ENCODE measurements at regions not wholly inside any gene's neighbourhood (a gene's known extent, or its start where the extent isn't known, plus 50 kb on each side); places are given as distances from the start of the nearest gene placed in this dataset.

DNA sequence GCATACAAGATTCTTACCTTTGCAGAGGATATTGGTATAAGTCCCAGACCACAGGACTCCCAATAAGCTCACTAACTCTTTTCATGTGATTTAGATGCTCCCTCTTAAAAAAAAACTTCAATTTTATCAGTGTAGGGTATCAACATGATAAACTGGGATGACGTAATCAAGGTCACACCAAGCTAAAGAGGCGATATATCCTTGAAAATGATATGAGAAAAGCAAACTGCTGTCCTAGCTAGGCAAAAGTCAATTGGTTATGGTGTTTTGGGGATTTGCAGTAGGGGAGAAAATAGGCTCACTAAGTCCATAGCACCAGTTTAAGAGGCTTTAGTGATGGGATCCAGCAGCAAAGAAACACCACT lies 354.4 kb downstream of the DIRAS2 start:
- Mint-ChIP-seq H3K4me1 (ENCODE audit: insufficient read depth, unreplicated experiment) (no peaks in the 10 kb centered on the region), H3K4me3 (ENCODE audit: unreplicated experiment) (no peak overlapping the region), H3K9me3 (ENCODE audit: unreplicated experiment) (no peaks in the 10 kb centered on the region), H3K27me3 (ENCODE audit: insufficient read depth, unreplicated experiment) (peaks cover 75% of the 10 kb centered on the region), H3K27ac (ENCODE audit: low read depth, unreplicated experiment) (no peak overlapping the region), H3K36me3 (ENCODE audit: insufficient read depth, unreplicated experiment) (no peaks in the 10 kb centered on the region)
- no peak for DNase-seq (ENCODE audit: unreplicated experiment)
- CTCF ChIA-PET = interaction anchor here (0.7 kb wide), 2 partner anchors 13 to 181 kb away, joined by 3 read pairs; no protein-coding TSS in a partner anchor
- no TSS peak for BruUV-seq (replicated peaks)
- POLR2A ChIA-PET = no interaction called here
- TF ChIP-seq, protein P1, sequence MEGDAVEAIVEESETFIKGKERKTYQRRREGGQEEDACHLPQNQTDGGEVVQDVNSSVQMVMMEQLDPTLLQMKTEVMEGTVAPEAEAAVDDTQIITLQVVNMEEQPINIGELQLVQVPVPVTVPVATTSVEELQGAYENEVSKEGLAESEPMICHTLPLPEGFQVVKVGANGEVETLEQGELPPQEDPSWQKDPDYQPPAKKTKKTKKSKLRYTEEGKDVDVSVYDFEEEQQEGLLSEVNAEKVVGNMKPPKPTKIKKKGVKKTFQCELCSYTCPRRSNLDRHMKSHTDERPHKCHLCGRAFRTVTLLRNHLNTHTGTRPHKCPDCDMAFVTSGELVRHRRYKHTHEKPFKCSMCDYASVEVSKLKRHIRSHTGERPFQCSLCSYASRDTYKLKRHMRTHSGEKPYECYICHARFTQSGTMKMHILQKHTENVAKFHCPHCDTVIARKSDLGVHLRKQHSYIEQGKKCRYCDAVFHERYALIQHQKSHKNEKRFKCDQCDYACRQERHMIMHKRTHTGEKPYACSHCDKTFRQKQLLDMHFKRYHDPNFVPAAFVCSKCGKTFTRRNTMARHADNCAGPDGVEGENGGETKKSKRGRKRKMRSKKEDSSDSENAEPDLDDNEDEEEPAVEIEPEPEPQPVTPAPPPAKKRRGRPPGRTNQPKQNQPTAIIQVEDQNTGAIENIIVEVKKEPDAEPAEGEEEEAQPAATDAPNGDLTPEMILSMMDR (IDR thresholded peaks at IDR 0.05; ENCODE audit: unreplicated experiment) = no peak
- intact Hi-C loops (cut with micrococcal nuclease) = no loop called here

DNA sequence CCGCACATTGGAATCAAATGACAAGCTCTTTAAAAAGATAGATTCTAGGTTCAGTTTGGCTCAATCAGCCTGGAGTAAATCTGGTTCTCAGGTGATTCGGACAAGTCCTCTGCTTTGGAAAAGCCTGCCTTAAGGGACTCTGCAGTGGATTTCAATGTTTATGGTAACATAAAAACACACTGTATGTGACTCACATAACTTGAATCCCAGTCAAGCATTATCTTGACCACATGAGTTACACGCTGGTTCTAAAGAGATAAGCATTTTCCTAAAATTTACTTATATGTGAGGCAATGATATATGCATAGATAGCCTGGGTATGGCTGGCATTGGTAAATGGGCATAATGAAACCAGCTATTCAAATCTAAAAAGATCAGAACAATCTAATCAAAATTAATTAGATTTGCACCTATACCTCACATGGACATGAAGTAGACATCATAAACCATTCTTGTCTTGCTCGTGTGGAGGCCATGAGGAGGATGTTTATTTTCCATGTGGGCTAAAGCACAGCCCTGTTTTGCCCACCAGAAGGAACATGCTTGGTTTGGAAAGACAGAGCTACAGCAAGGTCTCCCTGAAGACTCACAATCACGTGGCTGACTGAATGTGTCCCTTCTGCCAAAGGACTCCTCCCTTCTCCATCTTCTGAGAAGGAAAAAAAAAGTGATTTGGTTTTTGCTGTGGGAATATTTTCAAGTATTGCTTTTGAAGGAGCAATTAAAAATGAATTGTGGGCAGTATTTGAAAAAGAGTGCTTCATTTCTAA lies 351.7 kb downstream of the DIRAS2 start:
- POLR2A ChIA-PET = interaction anchor here (0.7 kb wide), 1 partner anchor 43 kb away, joined by 3 read pairs; no protein-coding TSS in a partner anchor
- no peaks in the 10 kb centered on the region for H3K9me3 Mint-ChIP-seq (ENCODE audit: unreplicated experiment)
- no peak overlapping the region for H3K4me3 Mint-ChIP-seq (ENCODE audit: unreplicated experiment)
- H3K36me3 Mint-ChIP-seq (ENCODE audit: insufficient read depth, unreplicated experiment) = no peaks in the 10 kb centered on the region
- intact Hi-C loops (cut with micrococcal nuclease) = no loop called here
- CTCF ChIA-PET = no interaction called here
- H3K27me3 Mint-ChIP-seq (ENCODE audit: insufficient read depth, unreplicated experiment) = peaks cover 93% of the 10 kb centered on the region
- no peak overlapping the region for H3K27ac Mint-ChIP-seq (ENCODE audit: low read depth, unreplicated experiment)
- TF ChIP-seq, protein P1 (IDR thresholded peaks at IDR 0.05; ENCODE audit: unreplicated experiment) = no peak
- H3K4me1 Mint-ChIP-seq (ENCODE audit: insufficient read depth, unreplicated experiment) = no peaks in the 10 kb centered on the region
- BruUV-seq (replicated peaks) = no TSS peak
- no peak for DNase-seq (ENCODE audit: unreplicated experiment)

DNA sequence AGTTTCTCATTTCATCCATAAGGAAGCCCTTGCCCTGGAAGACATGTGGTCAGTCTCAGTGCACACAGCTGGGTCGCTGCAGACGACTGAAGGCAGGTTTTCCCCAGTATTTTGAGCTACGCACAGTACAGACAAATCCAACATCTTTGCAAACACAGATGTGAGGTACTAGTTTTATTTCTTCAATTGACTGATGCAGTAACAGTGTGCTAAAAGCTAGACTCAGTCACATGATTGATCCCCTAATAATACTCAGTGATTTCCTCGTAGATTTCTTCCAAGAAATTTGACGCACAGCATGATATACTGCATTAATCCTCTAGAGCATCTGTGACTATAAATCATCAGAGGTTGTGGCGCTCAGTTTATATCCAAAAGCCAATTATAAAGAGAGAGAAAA lies 346.1 kb downstream of the DIRAS2 start:
- H3K27me3 Mint-ChIP-seq (ENCODE audit: insufficient read depth, unreplicated experiment) = peaks cover 75% of the 10 kb centered on the region
- intact Hi-C loops (cut with micrococcal nuclease) = no loop called here
- H3K9me3 Mint-ChIP-seq (ENCODE audit: unreplicated experiment) = no peaks in the 10 kb centered on the region
- POLR2A ChIA-PET = no interaction called here
- DNase-seq (ENCODE audit: unreplicated experiment) = no peak
- no TSS peak for BruUV-seq (replicated peaks)
- no peak overlapping the region for H3K27ac Mint-ChIP-seq (ENCODE audit: low read depth, unreplicated experiment)
- no peaks in the 10 kb centered on the region for H3K36me3 Mint-ChIP-seq (ENCODE audit: insufficient read depth, unreplicated experiment)
- CTCF ChIA-PET = interaction anchor here (0.5 kb wide), 1 partner anchor 578 kb away, joined by 4 read pairs; no protein-coding TSS in a partner anchor
- TF ChIP-seq, protein P1 (IDR thresholded peaks at IDR 0.05; ENCODE audit: unreplicated experiment) = no peak
- H3K4me3 Mint-ChIP-seq (ENCODE audit: unreplicated experiment) = no peak overlapping the region
- H3K4me1 Mint-ChIP-seq (ENCODE audit: insufficient read depth, unreplicated experiment) = no peaks in the 10 kb centered on the region

DNA sequence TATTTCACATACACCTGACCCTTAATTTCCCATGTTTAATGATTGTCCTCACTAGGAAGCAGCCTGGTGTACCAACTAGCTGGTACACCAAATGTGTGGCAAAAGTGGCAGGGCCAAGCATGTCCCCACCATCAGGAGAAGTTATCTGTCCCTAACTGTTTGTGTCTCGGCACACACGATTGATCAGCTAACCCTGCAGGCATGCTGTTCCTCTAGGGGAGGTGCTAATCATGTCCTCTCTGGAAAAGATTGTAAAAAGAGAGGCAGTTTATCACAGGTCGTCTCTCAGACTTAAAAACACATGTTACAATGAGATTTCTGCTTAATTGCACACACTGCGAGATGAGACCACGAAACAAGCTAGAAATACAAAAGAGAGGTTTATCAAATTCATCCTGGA lies 342.7 kb downstream of the DIRAS2 start:
- POLR2A ChIA-PET = no interaction called here
- CTCF ChIA-PET = interaction anchor here (0.6 to 1.4 kb wide), 4 partner anchors 8 to 1713 kb away, joined by 3 to 8 read pairs (median 4); no protein-coding TSS in a partner anchor

More for the DNA sequence above, 342.7 kb downstream of the DIRAS2 start:
- intact Hi-C loops (cut with micrococcal nuclease) = no loop called here
- H3K9me3 Mint-ChIP-seq (ENCODE audit: unreplicated experiment) = no peaks in the 10 kb centered on the region
- peaks cover 8% of the 10 kb centered on the region for H3K36me3 Mint-ChIP-seq (ENCODE audit: insufficient read depth, unreplicated experiment)
- H3K27ac Mint-ChIP-seq (ENCODE audit: low read depth, unreplicated experiment) = no peak overlapping the region
- H3K27me3 Mint-ChIP-seq (ENCODE audit: insufficient read depth, unreplicated experiment) = peaks cover 77% of the 10 kb centered on the region
- no peak overlapping the region for H3K4me3 Mint-ChIP-seq (ENCODE audit: unreplicated experiment)
- no TSS peak for BruUV-seq (replicated peaks)
- no peaks in the 10 kb centered on the region for H3K4me1 Mint-ChIP-seq (ENCODE audit: insufficient read depth, unreplicated experiment)
- TF ChIP-seq, protein P1 (IDR thresholded peaks at IDR 0.05; ENCODE audit: unreplicated experiment) = no peak
- no peak for DNase-seq (ENCODE audit: unreplicated experiment)

Data from MCF 10A (cell line).